ENCODE measurements at regions not wholly inside any gene's neighbourhood (a gene's known extent, or its start where the extent isn't known, plus 50 kb on each side); places are given as distances from the start of the nearest gene placed in this dataset.

DNA sequence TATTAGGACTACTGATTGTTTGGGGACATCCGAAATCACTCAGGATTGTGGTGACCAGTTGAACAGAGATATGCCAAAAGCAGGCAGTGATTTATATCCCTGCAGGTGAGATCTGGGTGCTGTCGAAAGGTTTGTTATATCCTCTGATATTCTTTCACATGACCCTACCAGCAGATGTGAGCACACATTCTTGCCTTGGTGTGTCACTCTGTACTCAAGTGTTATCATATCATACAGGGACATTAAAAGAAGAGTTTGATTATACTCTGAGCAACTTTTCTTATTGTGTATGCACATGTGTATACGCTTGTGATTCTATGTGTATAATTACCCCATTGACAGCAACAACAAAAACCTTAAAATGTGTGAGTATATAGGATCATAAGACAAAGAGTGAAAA lies 381.2 kb upstream of the IGFBP7 start:
- no peak for TF ChIP-seq EZH2 (IDR thresholded peaks at IDR 0.05; ENCODE audit: low read depth, unreplicated experiment)
- no peak for TF ChIP-seq EZH2phosphoT487 (IDR thresholded peaks at IDR 0.05; ENCODE audit: unreplicated experiment)
- TF ChIP-seq, protein P1, sequence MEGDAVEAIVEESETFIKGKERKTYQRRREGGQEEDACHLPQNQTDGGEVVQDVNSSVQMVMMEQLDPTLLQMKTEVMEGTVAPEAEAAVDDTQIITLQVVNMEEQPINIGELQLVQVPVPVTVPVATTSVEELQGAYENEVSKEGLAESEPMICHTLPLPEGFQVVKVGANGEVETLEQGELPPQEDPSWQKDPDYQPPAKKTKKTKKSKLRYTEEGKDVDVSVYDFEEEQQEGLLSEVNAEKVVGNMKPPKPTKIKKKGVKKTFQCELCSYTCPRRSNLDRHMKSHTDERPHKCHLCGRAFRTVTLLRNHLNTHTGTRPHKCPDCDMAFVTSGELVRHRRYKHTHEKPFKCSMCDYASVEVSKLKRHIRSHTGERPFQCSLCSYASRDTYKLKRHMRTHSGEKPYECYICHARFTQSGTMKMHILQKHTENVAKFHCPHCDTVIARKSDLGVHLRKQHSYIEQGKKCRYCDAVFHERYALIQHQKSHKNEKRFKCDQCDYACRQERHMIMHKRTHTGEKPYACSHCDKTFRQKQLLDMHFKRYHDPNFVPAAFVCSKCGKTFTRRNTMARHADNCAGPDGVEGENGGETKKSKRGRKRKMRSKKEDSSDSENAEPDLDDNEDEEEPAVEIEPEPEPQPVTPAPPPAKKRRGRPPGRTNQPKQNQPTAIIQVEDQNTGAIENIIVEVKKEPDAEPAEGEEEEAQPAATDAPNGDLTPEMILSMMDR (conservative IDR thresholded peaks at IDR 0.05; ENCODE audit: low read depth in 2 of 2), result no peak
- TF ChIP-seq, protein P2, sequence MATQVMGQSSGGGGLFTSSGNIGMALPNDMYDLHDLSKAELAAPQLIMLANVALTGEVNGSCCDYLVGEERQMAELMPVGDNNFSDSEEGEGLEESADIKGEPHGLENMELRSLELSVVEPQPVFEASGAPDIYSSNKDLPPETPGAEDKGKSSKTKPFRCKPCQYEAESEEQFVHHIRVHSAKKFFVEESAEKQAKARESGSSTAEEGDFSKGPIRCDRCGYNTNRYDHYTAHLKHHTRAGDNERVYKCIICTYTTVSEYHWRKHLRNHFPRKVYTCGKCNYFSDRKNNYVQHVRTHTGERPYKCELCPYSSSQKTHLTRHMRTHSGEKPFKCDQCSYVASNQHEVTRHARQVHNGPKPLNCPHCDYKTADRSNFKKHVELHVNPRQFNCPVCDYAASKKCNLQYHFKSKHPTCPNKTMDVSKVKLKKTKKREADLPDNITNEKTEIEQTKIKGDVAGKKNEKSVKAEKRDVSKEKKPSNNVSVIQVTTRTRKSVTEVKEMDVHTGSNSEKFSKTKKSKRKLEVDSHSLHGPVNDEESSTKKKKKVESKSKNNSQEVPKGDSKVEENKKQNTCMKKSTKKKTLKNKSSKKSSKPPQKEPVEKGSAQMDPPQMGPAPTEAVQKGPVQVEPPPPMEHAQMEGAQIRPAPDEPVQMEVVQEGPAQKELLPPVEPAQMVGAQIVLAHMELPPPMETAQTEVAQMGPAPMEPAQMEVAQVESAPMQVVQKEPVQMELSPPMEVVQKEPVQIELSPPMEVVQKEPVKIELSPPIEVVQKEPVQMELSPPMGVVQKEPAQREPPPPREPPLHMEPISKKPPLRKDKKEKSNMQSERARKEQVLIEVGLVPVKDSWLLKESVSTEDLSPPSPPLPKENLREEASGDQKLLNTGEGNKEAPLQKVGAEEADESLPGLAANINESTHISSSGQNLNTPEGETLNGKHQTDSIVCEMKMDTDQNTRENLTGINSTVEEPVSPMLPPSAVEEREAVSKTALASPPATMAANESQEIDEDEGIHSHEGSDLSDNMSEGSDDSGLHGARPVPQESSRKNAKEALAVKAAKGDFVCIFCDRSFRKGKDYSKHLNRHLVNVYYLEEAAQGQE (IDR thresholded peaks at IDR 0.05; ENCODE audit: unreplicated experiment), result no peak
- TF ChIP-seq CREB1 (CRISPR knock-in tag; IDR thresholded peaks at IDR 0.05; ENCODE audit: low read depth), result no peak
- TF ChIP-seq POLR2AphosphoS5 (IDR thresholded peaks at IDR 0.05; ENCODE audit: low read depth), result no peak

All from GM23338 (cell line).